GM15510 (cell line): ENCODE measurements at regions not wholly inside any gene's neighbourhood (a gene's known extent, or its start where the extent isn't known, plus 50 kb on each side); places are given as distances from the start of the nearest gene placed in this dataset.

Experiments
- POLR2A ChIP-seq: IDR thresholded peaks from 3 replicates; pipeline ENCODE4 v1.6.1; 2011; ENCODE audit warnings: borderline replicate concordance; ENCODE audit not compliant: insufficient read length; ENCODE audit errors: extremely low read depth

DNA sequence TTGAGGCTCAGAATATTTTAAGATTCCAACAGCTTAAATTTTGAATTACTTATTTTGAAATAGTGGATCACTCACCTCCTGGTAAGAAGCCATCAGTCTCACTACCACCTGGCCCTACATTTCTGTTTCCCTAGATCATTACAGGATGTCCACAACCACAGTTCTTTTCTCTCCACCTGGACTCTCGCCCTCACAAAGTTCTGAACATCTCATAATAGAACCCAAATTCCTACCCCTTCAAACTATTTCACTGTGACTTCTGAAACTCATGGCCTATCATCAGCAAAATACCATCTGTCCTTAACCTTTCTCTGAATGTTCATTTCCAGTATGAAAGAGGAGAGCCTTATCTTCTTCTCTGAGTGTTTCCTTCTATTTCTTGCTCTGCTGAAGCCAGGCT lies 299.2 kb upstream of the MGAT5 start:
- TF ChIP-seq POLR2A = no peak

DNA sequence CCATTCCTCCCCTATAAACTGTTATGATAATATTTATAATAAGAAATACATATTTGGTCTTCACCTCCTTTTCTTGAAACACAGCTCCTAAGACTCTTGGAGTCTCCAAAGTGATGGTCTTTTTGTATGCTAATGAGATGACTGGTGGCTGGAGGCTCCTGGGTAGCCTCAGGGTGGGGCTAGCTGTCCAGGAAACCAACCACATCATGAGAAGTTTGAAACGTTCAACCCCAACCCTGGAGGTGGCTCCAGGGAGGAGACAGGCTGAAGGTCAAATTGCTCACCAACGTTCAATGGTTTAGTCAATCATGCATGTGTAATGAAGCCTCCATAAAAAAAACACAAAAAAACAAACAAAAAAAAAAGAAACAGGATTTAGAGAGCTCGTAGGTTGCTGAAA lies 298.7 kb upstream of the MGAT5 start:
- no peak for TF ChIP-seq POLR2A

DNA sequence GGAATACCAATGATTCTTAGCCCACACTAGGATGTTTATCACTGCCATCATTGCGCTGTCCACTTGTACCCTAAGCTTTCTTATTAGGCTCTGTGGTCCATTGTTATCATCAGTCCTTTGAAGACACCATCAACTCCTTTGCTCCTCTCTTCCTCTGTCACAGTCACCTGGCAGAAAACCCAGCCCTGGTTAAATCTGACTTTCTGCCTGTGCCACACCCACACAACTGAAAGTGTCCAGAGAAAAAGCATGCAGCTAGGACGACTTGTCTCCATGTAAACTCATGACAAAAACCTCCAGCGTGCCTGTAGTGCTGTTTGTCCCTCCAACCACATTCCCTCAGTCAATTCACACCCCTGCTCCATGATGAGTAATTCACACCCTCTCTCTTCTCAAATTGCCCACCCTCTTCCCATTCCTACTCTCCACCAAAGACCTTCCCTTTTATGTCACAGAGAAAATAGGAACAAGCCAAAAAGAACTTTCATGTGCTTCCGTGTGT lies 297.4 kb upstream of the MGAT5 start:
- no peak for TF ChIP-seq POLR2A

DNA sequence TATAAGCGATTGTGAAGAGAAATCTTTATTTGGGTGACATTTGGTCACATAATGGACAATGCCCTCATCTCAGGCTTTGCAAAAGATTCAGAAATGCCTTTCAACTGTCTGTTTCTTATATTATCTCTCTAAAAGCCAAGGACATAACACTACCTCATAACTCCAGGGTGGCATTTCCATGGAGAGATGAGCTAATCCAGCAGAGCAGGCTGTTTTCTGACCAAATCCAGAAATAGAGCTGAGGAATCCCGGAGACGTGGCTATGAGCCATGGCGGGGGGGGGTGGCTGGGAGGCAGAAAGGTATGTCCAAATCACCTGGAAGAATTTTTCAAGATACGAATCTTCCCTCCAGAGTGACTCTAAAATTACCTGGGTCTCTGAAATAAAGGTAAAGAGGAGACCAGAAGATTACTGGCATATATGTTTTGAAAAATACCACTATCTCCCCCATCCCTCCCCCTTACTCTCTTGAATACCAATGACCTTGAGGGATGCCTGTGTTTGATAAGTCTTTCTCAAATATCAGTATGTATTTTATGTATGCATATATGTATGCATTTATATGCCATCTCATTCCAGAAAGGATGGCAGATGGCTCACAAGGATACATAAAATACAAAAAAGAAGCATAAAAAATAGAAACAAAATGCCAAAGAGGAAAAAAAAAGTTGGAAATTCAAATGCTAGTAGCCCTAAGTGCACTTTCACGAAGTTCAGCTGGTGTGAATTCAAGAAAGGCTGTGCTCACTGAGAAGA lies 296.0 kb upstream of the MGAT5 start:
- no peak for TF ChIP-seq POLR2A

DNA sequence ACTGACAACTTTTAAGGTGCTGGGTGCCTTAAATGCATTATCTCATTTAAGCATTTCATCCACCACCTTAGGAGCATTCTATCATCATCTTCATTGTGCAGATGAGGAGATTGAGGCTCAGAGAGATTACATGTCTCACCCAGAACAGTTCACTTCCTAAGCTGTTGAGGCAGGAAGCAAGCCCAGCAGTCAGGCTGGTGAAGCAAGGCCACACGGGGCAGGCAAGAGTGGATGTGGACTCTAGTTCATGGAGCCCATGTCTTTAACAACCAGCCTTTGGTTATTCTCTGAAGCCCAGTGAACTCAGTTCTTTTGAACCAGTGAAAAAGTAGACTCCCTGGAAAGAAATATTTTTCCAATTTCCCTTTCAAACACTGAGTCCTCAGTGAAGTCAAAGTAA lies 294.8 kb upstream of the MGAT5 start:
- no peak for TF ChIP-seq POLR2A

DNA sequence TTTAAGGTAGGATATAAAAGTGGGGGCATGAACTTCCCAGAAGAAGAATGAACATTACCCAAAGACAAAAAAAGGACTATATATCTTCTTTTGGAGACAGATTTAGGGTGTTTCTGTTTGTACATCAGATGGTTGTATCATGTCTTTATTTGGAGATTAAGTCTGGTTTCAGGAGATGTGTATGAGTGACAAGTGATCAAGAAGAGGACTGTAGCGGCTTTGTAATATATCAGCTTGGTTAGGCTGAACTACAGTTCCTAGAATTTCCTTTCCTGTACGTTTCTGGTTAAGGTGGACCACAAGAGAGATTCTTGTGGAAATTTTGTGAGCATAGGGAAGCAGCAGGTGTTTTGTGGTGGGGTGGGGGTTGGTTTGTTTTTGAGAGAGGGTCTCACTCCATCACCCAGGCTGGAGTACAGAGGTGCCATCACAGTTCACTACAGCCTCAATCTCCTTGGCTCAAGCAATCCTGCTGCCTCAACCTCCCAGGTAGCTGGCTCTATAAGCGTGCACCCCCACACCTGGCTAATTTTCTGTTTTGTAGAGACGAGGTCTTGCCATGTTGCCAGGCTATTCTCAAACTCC lies 287.1 kb upstream of the MGAT5 start:
- TF ChIP-seq POLR2A = no peak

DNA sequence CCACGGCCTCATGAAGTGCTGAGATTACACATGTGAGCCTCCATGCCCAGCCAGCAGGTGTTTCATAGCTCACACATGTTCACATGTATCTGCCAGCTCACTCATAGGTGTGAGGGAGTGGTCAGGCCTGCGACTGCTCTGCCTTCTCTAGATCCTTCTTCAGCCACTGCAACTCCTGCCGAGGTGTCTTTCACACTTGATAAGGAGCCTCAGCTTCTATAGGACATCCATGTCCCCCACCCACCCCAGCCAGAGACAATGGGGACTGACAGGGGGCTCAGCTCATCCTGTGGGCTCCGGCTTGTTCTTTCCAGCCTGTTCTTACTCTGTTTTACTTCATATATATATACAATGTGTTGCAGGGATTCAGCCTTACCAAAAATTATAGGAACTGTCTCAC lies 286.5 kb upstream of the MGAT5 start:
- TF ChIP-seq POLR2A = no peak

DNA sequence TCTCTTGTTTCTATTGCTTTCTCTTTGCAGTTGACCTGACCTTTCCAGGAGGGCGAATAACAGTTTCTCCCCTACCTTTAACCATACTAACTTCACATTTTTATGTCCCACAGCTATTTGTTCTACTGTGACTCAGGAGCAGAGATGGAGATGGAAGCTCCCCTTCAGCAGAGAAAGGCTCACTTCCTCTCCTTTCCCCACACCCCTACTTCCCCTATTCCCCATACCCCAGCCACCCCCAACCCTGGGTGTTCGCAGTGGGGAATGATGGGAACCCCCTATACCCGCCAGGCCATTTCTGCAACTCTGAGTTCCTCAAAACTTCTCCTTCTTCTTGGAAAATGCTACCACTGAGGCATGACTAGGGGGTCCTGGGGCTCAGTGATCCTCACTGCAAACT lies 285.4 kb upstream of the MGAT5 start:
- no peak for TF ChIP-seq POLR2A

DNA sequence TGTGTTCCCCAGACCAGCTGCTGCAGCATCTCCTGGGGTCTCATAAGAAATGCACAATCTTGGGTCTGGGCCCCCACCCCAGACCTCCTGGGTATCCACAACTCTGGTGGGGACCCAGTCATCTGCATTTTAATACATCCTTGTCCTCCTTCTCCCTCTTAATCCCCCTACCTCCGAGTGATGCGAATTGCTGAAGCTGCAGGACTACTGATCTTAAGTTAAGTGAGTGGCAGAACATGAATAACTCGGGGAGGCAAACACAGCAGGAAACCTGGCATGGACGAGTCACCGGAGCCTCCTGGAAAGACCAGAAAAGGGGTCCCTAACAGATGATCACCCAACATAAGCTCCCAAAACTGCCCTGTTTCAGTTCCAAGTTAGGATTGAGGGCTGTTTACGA lies 283.2 kb upstream of the MGAT5 start:
- no peak for TF ChIP-seq POLR2A

DNA sequence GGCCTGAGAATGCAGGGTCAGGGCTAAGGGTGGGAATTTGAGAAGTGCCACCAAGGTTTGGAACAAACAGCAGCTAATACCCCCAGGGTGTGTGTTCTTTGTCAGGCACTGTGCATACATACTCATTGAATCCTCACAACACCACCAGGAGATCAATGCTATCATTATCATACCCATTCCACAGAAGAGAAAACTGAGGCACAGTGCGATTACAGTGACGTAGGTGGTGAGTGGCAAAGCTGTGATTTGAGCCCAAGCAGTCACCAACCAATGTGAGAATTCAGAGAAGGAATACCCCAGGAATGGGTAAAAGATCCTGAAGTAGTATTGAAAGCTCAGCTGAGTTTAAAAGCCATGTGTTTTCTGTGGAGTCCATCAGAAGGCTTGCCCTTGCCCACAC lies 281.6 kb upstream of the MGAT5 start:
- TF ChIP-seq POLR2A = no peak

DNA sequence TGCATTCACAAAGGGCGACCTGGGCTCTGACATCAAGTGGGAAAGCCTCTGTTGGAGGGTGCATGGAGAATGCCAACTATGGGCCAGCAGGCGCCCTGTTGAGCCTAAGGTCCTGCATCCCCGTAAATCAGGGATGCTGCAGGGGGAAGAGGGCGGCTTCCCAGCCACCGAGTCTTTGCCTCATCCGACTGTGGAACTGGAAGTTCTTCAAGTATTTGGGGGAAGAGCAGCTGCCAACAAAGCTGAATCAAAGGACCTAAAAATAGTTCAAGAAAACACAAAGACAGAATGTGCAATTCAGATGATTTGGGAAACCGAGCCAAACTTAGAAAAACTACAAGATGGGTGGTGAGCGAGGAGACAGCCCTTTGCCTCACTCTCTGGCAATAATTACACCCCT lies 281.1 kb upstream of the MGAT5 start:
- TF ChIP-seq POLR2A = no peak

DNA sequence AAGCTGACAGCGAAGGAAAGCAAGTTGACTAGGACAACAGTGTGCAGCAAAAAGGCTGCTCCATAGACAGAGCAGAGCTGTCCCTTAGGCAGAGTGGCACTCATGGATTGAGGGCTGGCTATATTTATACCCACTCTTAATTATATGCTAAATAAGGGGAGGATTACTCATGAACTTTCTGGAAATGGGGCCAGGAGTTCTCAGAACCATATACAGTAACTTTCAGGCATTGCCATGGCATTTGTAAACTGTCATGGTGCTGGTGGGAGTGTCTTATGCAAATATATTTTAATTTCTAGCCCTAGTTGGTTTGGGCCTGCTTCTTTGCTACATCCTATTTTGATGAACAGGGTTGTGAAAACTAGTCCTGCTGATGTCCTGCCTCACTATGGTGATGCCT lies 279.5 kb upstream of the MGAT5 start:
- no peak for TF ChIP-seq POLR2A

DNA sequence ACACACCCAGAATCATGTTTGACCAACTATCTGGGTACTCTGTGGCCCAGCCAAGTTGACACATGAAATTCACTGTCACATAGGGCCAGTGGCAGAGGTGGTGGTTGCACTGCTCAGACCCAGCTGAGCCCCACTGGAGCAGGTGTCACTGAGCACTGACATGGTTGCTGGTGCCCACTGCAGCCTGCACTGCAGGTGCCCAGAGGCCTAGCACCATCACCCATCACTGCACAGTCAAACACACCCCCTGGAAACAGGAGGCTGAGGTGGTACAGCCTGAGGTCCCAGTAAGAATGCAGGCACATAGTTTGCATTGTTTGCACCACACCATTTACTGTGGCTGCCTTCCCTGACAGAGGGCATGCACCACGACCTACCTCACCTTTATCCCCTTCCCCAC lies 278.7 kb upstream of the MGAT5 start:
- TF ChIP-seq POLR2A = no peak

DNA sequence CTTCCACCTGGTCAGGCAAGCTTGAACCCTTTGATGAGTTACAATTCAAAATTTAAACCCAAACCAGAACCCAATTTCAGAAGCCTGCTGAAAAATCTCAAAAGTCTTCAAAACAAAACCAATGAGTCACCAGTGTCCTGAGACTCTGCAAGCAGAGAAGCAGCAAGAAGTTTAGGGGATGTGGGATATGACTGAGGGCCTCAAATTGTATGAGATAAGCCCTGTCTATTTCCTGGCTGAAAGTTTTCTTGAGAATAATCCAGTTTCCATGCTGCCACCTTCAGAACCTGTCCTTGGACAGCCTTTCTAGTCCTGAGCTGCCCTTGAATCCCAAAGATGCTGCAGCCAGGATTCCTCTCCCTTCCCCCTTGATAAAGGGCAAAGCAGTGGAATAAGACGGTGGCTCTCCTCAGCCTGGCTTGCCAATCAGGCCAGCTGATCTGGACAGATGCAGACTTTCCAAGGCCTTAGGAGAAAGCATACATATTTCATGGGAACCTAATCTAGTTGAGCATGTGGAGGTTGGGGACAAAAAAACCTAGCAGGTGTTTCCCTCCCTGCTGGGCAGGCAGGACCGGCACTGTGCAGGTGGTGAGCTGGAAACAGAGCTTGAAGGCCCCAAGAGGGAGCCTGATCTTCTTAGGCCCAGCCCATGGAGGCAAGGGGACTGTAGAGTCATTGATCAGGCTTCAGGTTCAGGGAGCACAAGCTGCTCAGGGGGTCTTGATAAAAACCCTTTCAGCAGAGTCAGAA lies 278.0 kb upstream of the MGAT5 start:
- TF ChIP-seq POLR2A = no peak

DNA sequence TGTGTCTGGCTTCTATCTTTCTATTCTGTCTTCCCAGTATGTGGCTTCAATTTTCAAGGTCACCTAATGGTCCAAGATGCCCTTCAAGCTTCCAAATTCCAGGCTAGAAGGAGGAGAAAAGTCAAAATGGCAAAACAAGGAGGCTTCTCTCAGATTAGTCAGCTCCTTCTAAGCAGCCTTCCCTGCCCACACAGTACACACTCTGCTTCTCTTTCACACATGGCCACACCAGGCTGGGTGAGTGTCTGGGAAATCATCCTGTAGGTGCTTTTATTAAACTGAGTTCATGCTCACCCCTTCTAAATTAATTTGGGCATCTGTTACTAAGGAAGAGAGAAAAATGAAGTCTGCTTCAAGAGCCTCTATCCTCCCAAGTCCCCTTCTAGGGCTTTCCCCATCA lies 277.2 kb upstream of the MGAT5 start:
- TF ChIP-seq POLR2A = no peak

DNA sequence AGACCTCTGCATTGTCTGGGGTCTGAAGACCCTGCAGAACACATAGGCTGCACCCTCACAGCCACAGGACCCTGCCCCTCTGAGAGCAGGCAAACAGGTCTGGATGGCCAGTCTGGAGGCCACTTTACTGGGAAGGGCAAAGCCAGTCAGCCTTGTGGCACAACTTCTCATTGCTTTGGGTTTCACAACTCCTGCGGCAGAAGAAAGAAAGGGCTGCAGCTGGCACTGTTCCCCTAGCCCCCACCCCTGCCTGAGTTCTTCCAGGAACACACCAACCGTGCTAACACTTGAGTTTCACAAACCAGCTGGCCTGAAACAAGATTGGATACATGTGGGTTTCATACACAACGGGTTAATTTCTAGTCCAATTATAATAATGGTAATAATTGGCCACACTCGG lies 276.5 kb upstream of the MGAT5 start:
- no peak for TF ChIP-seq POLR2A
